ENCODE measurements at regions not wholly inside any gene's neighbourhood (a gene's known extent, or its start where the extent isn't known, plus 50 kb on each side); places are given as distances from the start of the nearest gene placed in this dataset.

DNA sequence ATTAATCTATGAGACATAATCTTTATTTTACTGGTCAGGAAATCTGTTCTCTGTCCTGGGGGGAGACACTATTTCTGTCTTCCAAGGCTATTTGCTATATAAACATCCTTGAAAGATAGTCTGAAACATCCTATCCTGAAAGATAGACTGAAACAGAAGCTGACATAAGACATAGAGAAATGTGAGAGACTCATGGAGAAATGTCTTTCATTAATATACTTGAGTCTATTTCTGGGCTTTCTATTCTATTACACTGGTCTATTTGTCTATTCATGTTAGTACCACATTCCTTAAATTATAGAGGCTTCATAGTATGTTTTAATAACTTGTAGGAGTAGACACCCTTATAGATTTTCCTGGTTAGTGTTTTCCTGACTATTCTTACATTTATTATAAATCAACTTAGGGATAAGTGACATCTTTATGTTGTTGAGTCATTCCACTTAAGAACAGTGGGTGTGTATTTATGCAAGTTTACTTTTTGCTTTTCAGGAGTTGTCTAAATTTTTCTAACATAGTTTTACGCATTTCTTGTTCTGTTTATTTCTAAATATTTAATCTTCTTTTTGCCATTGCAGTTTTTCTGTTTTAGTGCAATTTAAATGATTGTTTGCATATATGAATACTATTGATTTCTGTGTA is 244.9 kb upstream of the ZSWIM2 start:
- Histone ChIP-seq H3K27ac (no peak overlapping the region), H3K4me3 (no peak overlapping the region), H3K4me1 (no peaks in the 10 kb centered on the region), H3K27me3 (no peaks in the 10 kb centered on the region), H3K36me3 (no peaks in the 10 kb centered on the region), H3K9me3 (no peaks in the 10 kb centered on the region)
- 68 to 90% (median 73%) methylated on average over 1 of the region's 1 CpG for WGBS, 5 donors
- intact Hi-C loops (cut with DNase I; ENCODE audit: low total_unique reads): no loop called here
- DNase-seq: no peak
- no peak for TF ChIP-seq POLR2AphosphoS5 (IDR thresholded peaks at IDR 0.05)
- no peak for TF ChIP-seq EP300 (IDR thresholded peaks at IDR 0.05)
- no peak for TF ChIP-seq CTCF (IDR thresholded peaks at IDR 0.05)
- no peak for TF ChIP-seq POLR2A (IDR thresholded peaks at IDR 0.05)

GRCh38 chr2:187091664-187092063 is 242.7 kb upstream of the ZSWIM2 start:
- DNase-seq: no peak
- intact Hi-C loops (cut with DNase I; ENCODE audit: low total_unique reads): no loop called here
- Histone ChIP-seq H3K27ac (no peak overlapping the region), H3K4me1 (no peaks in the 10 kb centered on the region), H3K9me3 (no peaks in the 10 kb centered on the region), H3K4me3 (no peak overlapping the region), H3K27me3 (no peaks in the 10 kb centered on the region), H3K36me3 (no peaks in the 10 kb centered on the region)
- TF ChIP-seq CTCF (IDR thresholded peaks at IDR 0.05) (no peak), POLR2AphosphoS5 (IDR thresholded peaks at IDR 0.05) (no peak), EP300 (IDR thresholded peaks at IDR 0.05) (no peak), POLR2A (IDR thresholded peaks at IDR 0.05) (no peak)
- whole genome bisulfite sequencing, 5 donors: 89 to 100% (median 93%) methylated on average over 1 of the region's 1 CpG

GRCh38 chr2:187084524-187084923 is 235.6 kb upstream of the ZSWIM2 start:
- intact Hi-C loops (cut with DNase I; ENCODE audit: low total_unique reads): no loop called here
- no peak for DNase-seq
- no peaks in the 10 kb centered on the region for H3K36me3 ChIP-seq
- no peaks in the 10 kb centered on the region for H3K4me1 ChIP-seq
- no peak overlapping the region for H3K27ac ChIP-seq
- no peak overlapping the region for H3K4me3 ChIP-seq
- no peaks in the 10 kb centered on the region for H3K9me3 ChIP-seq
- H3K27me3 ChIP-seq: no peaks in the 10 kb centered on the region
- TF ChIP-seq POLR2AphosphoS5 (IDR thresholded peaks at IDR 0.05): no peak
- TF ChIP-seq POLR2A (IDR thresholded peaks at IDR 0.05): no peak
- TF ChIP-seq CTCF (IDR thresholded peaks at IDR 0.05): no peak
- no peak for TF ChIP-seq EP300 (IDR thresholded peaks at IDR 0.05)

- no peaks in the 10 kb centered on the region for H3K9me3 ChIP-seq
- no peak overlapping the region for H3K4me3 ChIP-seq
- H3K27me3 ChIP-seq: no peaks in the 10 kb centered on the region
- TF ChIP-seq POLR2AphosphoS5 (IDR thresholded peaks at IDR 0.05) (no peak), EP300 (IDR thresholded peaks at IDR 0.05) (no peak), POLR2A (IDR thresholded peaks at IDR 0.05) (no peak), CTCF (IDR thresholded peaks at IDR 0.05) (no peak)
- intact Hi-C loops (cut with DNase I; ENCODE audit: low total_unique reads): no loop called here
- no peaks in the 10 kb centered on the region for H3K4me1 ChIP-seq
- no peak for DNase-seq
- 75 to 85% (median 80%) methylated on average over 1 of the region's 1 CpG for WGBS, 5 donors
- H3K27ac ChIP-seq: no peak overlapping the region
- no peaks in the 10 kb centered on the region for H3K36me3 ChIP-seq
Observed at GRCh38 chr2:187081461-187081860, 232.5 kb upstream of the ZSWIM2 start.
